ENCODE measurements at regions not wholly inside any gene's neighbourhood (a gene's known extent, or its start where the extent isn't known, plus 50 kb on each side); places are given as distances from the start of the nearest gene placed in this dataset.
"Not testable (repeated sequence)": the region's sequence is repeated elsewhere in the genome, so short reads cannot be mapped to it uniquely, and the experiment has no call there.

DNA sequence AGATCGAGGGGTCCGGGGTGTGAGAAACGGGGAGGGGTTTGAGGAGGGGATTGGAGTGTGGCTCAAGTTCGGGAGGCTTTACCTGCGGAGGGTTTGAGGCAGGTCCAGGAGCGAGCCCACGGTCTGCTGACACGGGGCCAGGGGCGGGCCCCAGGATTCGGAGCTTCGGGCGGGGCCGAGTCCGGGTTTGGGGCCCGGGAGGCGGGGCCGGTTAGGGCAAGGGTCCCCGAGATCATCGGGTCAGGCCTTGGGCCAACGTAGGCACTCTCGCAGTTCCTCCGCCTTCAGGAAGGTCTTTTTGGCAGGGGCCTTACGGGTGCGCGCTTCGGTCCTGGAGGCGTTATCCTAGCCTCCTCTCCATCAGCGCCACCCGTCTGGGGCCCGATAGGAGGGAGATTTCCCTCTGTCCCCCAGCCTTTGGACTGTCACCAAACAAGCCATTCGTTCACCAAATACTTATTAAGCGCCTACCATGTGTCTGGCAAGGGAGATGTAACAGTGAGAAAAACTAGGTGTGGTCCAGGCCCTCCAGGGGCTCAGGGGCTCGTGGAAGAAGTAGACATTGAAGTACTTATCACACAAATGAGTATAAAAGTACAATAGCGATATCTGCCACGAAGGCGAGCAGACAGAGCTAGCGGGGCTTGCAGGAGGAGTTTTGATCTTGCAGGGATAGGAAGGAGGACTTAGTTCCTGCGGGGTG, 190.1 kb downstream of the ADRA2C start:
- H3K27ac ChIP-seq (ENCODE audit: extremely low read depth, low read depth, low read length); H4K20me1 ChIP-seq (replicated peaks; ENCODE audit: control insufficient read depth, insufficient read depth, low read length); BruUV-seq (replicated peaks); H3K79me2 ChIP-seq (ENCODE audit: control insufficient read depth, insufficient read depth, low read length); ATAC-seq; H3K36me3 ChIP-seq (ENCODE audit: control insufficient read depth, insufficient read depth, low read length); CTCF ChIA-PET (ENCODE audit: low intra/inter-chr PET ratio); H3K9me3 ChIP-seq (replicated peaks; ENCODE audit: control insufficient read depth, insufficient read depth, low read depth, low read length); H3K9me1 ChIP-seq (ENCODE audit: control insufficient read depth, insufficient read depth, low read length); in situ Hi-C loops (cut with MboI); intact Hi-C loops (cut with micrococcal nuclease); FAIRE-seq; H3K27me3 ChIP-seq (ENCODE audit: control insufficient read depth in 2 of 2, insufficient read depth in 2 of 2, low read length in 2 of 2): not testable (repeated sequence)
- Histone ChIP-seq H3K4me1 (replicated peaks in 1 of 2; ENCODE audit: control insufficient read depth in 2 of 2, insufficient read depth in 2 of 2, low read length in 2 of 2) (peaks cover 0 to 12% of the 10 kb centered on the region in 2 experiments; a peak in 2 of 5 replicates), H3K4me2 (ENCODE audit: insufficient read depth, low read length) (peak overlapping the region; percentile 41; the same call in 1 of the 2 replicates), H2AFZ (ENCODE audit: low read depth, low read length) (peak overlapping the region; percentile 77), H3K4me3 (peak overlapping the region; percentile 43), H3K9ac (ENCODE audit: insufficient read depth in 1 of 2, low read depth in 2 of 2, low read length in 2 of 2) (peak overlapping the region in 1 of 2 experiments; percentile 64; a peak in 2 of 4 replicates)
- peak in 1 of 4 experiments; percentile 9 for DNase-seq (ENCODE audit: extremely low read depth in 1 of 4, low spot score in 3 of 4)
- WGBS (ENCODE audit: insufficient coverage, low coverage, missing lambda C conversion rate) = 3% methylated on average over 14 of the region's 38 CpGs
- POLR2A ChIA-PET = interaction anchor here (0.6 kb wide), 1 partner anchor 159 kb away, joined by 3 read pairs; no protein-coding TSS in a partner anchor

DNA sequence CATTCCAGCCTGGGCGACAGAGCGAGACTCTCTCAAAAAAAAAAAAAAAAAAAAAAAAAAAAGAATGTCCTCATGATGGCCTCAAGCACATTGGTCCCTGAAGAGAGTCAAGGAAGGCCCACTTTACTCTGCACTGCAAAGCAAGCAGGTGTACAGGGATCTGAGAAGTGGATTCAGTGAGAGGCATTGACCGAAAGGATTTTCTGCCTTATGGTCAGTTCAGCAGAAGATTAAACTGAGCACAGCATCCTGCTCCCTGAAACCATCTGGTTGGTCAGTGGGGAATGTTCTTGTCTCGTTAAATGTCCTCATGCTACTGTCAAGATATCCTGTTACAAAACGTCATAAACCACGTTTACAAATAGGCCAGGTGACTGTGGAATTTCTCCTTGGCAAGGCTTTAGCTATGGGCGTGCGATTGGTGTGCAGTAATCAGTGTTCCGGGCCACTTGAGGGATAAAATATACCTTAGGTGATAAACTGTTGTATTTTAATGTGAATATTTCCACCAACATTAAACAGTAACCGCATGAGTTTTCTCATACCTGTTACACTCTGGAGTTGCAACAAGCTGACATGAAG, 195.0 kb downstream of the ADRA2C start:
- H3K9me1 ChIP-seq (ENCODE audit: control insufficient read depth, insufficient read depth, low read length); in situ Hi-C loops (cut with MboI): not testable (repeated sequence)

DNA sequence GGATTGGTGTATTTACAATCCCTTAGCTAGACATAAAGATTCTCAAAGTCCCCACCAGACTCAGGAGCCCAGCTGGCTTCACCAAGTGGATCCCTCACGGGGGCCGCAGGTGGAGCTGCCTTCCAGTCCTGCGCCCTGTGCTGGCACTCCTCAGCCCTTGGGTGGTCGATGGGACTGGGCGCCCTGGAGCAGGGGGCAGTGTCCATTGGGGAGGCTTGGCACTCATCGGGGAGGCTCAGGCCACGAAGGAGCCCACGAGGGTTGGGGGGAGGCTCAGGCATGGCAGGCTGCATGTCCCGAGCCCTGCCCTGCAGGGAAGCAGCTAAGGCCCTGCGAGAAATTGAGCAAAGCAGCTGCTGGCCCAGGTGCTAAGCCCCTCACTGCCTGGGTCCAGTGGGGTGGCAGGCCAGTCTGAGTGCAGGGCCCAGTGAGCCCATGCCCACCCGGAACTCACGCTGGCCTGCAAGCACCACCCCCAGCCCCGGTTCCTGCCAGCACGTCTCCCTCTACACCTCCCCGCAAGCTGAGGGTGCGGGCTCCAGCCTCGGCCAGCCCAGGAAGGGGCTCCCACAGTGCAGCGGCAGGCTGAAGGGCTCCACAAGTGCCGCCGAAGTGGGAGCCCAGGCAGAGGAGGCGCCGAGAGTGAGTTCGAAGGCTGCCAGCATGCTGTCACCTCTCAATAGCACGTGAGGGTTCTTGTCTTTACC, 198.5 kb downstream of the ADRA2C start:
- in situ Hi-C loops (cut with MboI); H3K36me3 ChIP-seq (ENCODE audit: control insufficient read depth, insufficient read depth, low read length); H3K9me3 ChIP-seq (replicated peaks; ENCODE audit: control insufficient read depth, insufficient read depth, low read depth, low read length); H3K27me3 ChIP-seq (ENCODE audit: control insufficient read depth in 2 of 2, insufficient read depth in 2 of 2, low read length in 2 of 2); CTCF ChIA-PET (ENCODE audit: low intra/inter-chr PET ratio); DNase-seq (ENCODE audit: extremely low read depth in 1 of 4, low spot score in 3 of 4); H3K9me1 ChIP-seq (ENCODE audit: control insufficient read depth, insufficient read depth, low read length); H3K4me3 ChIP-seq; H3K4me1 ChIP-seq (replicated peaks in 1 of 2; ENCODE audit: control insufficient read depth in 2 of 2, insufficient read depth in 2 of 2, low read length in 2 of 2); ATAC-seq; H3K4me2 ChIP-seq (ENCODE audit: insufficient read depth, low read length); H3K9ac ChIP-seq (ENCODE audit: insufficient read depth in 1 of 2, low read depth in 2 of 2, low read length in 2 of 2); H3K79me2 ChIP-seq (ENCODE audit: control insufficient read depth, insufficient read depth, low read length); POLR2A ChIA-PET; FAIRE-seq; H2AFZ ChIP-seq (ENCODE audit: low read depth, low read length); BruUV-seq (replicated peaks); intact Hi-C loops (cut with micrococcal nuclease); H3K27ac ChIP-seq (ENCODE audit: extremely low read depth, low read depth, low read length); H4K20me1 ChIP-seq (replicated peaks; ENCODE audit: control insufficient read depth, insufficient read depth, low read length): not testable (repeated sequence)
- WGBS (ENCODE audit: insufficient coverage, low coverage, missing lambda C conversion rate) = 68% methylated on average over 19 of the region's 24 CpGs

More for the DNA sequence above, 195.0 kb downstream of the ADRA2C start:
- CTCF ChIA-PET (ENCODE audit: low intra/inter-chr PET ratio); H3K27me3 ChIP-seq (ENCODE audit: control insufficient read depth in 2 of 2, insufficient read depth in 2 of 2, low read length in 2 of 2); intact Hi-C loops (cut with micrococcal nuclease); H3K4me2 ChIP-seq (ENCODE audit: insufficient read depth, low read length); H4K20me1 ChIP-seq (replicated peaks; ENCODE audit: control insufficient read depth, insufficient read depth, low read length); ATAC-seq; FAIRE-seq; H3K4me3 ChIP-seq; H3K79me2 ChIP-seq (ENCODE audit: control insufficient read depth, insufficient read depth, low read length); H3K9me3 ChIP-seq (replicated peaks; ENCODE audit: control insufficient read depth, insufficient read depth, low read depth, low read length); H3K9ac ChIP-seq (ENCODE audit: insufficient read depth in 1 of 2, low read depth in 2 of 2, low read length in 2 of 2); DNase-seq (ENCODE audit: extremely low read depth in 1 of 4, low spot score in 3 of 4); BruUV-seq (replicated peaks); POLR2A ChIA-PET; H3K27ac ChIP-seq (ENCODE audit: extremely low read depth, low read depth, low read length); H2AFZ ChIP-seq (ENCODE audit: low read depth, low read length); H3K4me1 ChIP-seq (replicated peaks in 1 of 2; ENCODE audit: control insufficient read depth in 2 of 2, insufficient read depth in 2 of 2, low read length in 2 of 2); H3K36me3 ChIP-seq (ENCODE audit: control insufficient read depth, insufficient read depth, low read length): not testable (repeated sequence)
- 48% methylated on average over 7 of the region's 10 CpGs for WGBS (ENCODE audit: insufficient coverage, low coverage, missing lambda C conversion rate)

All from K562 (cell line).